ENCODE measurements at regions not wholly inside any gene's neighbourhood (a gene's known extent, or its start where the extent isn't known, plus 50 kb on each side); places are given as distances from the start of the nearest gene placed in this dataset.

GRCh38 chr21:38611277-38611676 is 113.0 kb upstream of the ERG start:
- H3K4me3 ChIP-seq (ENCODE audit: low read depth, low read length), result no peak overlapping the region
- no peak for DNase-seq (ENCODE audit: low read depth)
- TF ChIP-seq CTCF (conservative IDR thresholded peaks at IDR 0.05; ENCODE audit: low read depth, low read length), result no peak

GRCh38 chr21:38613686-38614085 is 115.4 kb upstream of the ERG start:
- no peak for DNase-seq (ENCODE audit: low read depth)
- TF ChIP-seq CTCF (conservative IDR thresholded peaks at IDR 0.05; ENCODE audit: low read depth, low read length), result no peak
- no peak overlapping the region for H3K4me3 ChIP-seq (ENCODE audit: low read depth, low read length)

- H3K4me3 ChIP-seq (ENCODE audit: low read depth, low read length), result no peak overlapping the region
- no peak for TF ChIP-seq CTCF (conservative IDR thresholded peaks at IDR 0.05; ENCODE audit: low read depth, low read length)
- DNase-seq (ENCODE audit: low read depth), result no peak
Measured at GRCh38 chr21:38614558-38614957, 116.3 kb upstream of the ERG start.

- H3K4me3 ChIP-seq (ENCODE audit: low read depth, low read length), result no peak overlapping the region
- DNase-seq (ENCODE audit: low read depth), result no peak
- no peak for TF ChIP-seq CTCF (conservative IDR thresholded peaks at IDR 0.05; ENCODE audit: low read depth, low read length)
Measured at GRCh38 chr21:38619480-38619879, 121.2 kb upstream of the ERG start.

- DNase-seq (ENCODE audit: low read depth), result no peak
- no peak for TF ChIP-seq CTCF (conservative IDR thresholded peaks at IDR 0.05; ENCODE audit: low read depth, low read length)
Measured at GRCh38 chr21:38619992-38620479, 121.8 kb upstream of the ERG start.

GRCh38 chr21:38621132-38621531 is 122.9 kb upstream of the ERG start:
- no peak overlapping the region for H3K4me3 ChIP-seq (ENCODE audit: low read depth, low read length)
- no peak for DNase-seq (ENCODE audit: low read depth)

More at GRCh38 chr21:38619992-38620479, 121.8 kb upstream of the ERG start:
- no peak overlapping the region for H3K4me3 ChIP-seq (ENCODE audit: low read depth, low read length)

More at GRCh38 chr21:38621132-38621531, 122.9 kb upstream of the ERG start:
- no peak for TF ChIP-seq CTCF (conservative IDR thresholded peaks at IDR 0.05; ENCODE audit: low read depth, low read length)
